ENCODE measurements at regions not wholly inside any gene's neighbourhood (a gene's known extent, or its start where the extent isn't known, plus 50 kb on each side); places are given as distances from the start of the nearest gene placed in this dataset.

DNA sequence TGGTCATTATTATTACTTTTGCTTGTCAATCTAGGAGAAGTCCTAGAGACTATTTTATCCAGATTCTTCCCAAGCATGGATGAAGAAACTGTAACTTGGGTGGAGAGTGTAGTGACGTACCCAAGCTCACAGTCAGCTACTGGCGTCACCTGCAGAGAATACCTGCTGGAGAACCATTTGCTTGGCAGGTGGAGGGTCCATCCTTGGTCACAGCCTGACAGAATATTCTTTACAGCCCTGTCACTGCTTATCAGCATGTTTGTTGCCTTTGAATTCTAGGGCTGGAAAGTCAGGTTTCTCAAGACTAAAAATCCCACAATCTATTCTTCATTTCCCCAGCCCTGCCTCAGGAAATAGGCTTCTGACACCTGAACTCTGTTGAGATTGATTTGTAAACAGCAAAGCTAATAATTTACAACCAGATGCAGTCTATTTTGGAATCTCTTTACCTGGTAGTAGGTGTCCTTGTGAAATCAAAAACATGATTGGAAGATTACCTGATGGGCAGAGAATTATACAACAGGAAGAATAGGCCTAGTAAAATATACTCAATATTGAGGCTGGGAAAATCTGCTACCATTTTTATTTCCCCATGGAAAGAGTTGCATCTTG is 100.4 kb upstream of the ZNF644 start:
- Histone ChIP-seq H3K27ac (ENCODE audit: low read depth, low read length) (no peak overlapping the region), H4K20me1 (ENCODE audit: insufficient read depth) (no peaks in the 10 kb centered on the region), H3K79me2 (ENCODE audit: insufficient read depth, low read length) (no peaks in the 10 kb centered on the region), H3K36me3 (ENCODE audit: control insufficient read depth in 1 of 2, insufficient read depth in 2 of 2, low read length in 2 of 2) (no peaks in the 10 kb centered on the region), H3K9ac (ENCODE audit: low read length) (no peak overlapping the region), H3K9me2 (ENCODE audit: insufficient read depth) (no peaks in the 10 kb centered on the region), H3K4me3 (replicated peaks in 1 of 2; ENCODE audit: low read depth in 1 of 2, low read length in 2 of 2) (no peak overlapping the region), H3K4me2 (ENCODE audit: low read length) (no peak overlapping the region), H2AFZ (ENCODE audit: low read depth, low read length, poor library complexity, severe bottlenecking) (no peak overlapping the region), H3K9me3 (ENCODE audit: control insufficient read depth in 1 of 2, insufficient read depth in 1 of 2, low read depth in 1 of 2, low read length in 2 of 2) (no peaks in the 10 kb centered on the region), H3K4me1 (ENCODE audit: control insufficient read depth in 1 of 2, insufficient read depth in 2 of 2, low read length in 2 of 2) (no peaks in the 10 kb centered on the region), H3K27me3 (ENCODE audit: insufficient read depth, low read length) (no peaks in the 10 kb centered on the region)
- ChIA-PET POLR2A (no interaction called here), CTCF (no interaction called here), RAD21 (ENCODE audit: low non-redundant PET in 1 of 2, low total read pairs in 2 of 2, uncharacterized antibody in 2 of 2, unreplicated experiment in 2 of 2) (no interaction called here)
- no peak for ATAC-seq
- no peak for DNase-seq (ENCODE audit: low read depth, low spot score)
- intact Hi-C loops (cut with micrococcal nuclease), result no loop called here
- BruUV-seq (replicated peaks), result no TSS peak
- TF ChIP-seq CEBPB (IDR thresholded peaks at IDR 0.05; ENCODE audit: low read depth), result no peak
- no peak for TF ChIP-seq REST (IDR thresholded peaks at IDR 0.05; ENCODE audit: low read depth)

DNA sequence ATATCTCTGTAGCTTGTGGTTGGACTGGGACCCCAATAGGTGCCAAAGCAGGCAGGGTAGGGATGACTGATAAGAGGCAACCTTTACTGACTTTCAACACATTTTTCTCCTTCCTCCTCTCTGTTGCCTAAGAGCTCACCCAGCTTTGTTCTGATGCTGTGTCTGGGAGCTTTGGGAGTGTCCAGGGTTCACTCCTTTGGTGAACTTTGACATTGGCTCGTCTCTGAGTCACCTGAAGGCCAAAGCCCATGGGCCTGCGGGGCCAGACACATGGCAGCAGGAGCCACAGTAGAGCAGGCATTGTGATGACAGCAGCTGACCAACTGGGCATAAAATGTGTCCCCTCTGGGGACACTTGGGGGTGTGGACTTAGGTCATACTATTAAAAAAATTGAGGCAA is 99.5 kb upstream of the ZNF644 start:
- Histone ChIP-seq H3K9me3 (ENCODE audit: control insufficient read depth in 1 of 2, insufficient read depth in 1 of 2, low read depth in 1 of 2, low read length in 2 of 2) (no peaks in the 10 kb centered on the region), H3K9me2 (ENCODE audit: insufficient read depth) (no peaks in the 10 kb centered on the region), H3K4me2 (ENCODE audit: low read length) (no peak overlapping the region), H3K4me3 (replicated peaks in 1 of 2; ENCODE audit: low read depth in 1 of 2, low read length in 2 of 2) (no peak overlapping the region), H3K9ac (ENCODE audit: low read length) (no peak overlapping the region), H3K36me3 (ENCODE audit: control insufficient read depth in 1 of 2, insufficient read depth in 2 of 2, low read length in 2 of 2) (no peaks in the 10 kb centered on the region), H3K27ac (ENCODE audit: low read depth, low read length) (no peak overlapping the region), H3K79me2 (ENCODE audit: insufficient read depth, low read length) (no peaks in the 10 kb centered on the region), H3K27me3 (ENCODE audit: insufficient read depth, low read length) (no peaks in the 10 kb centered on the region), H3K4me1 (ENCODE audit: control insufficient read depth in 1 of 2, insufficient read depth in 2 of 2, low read length in 2 of 2) (no peaks in the 10 kb centered on the region), H2AFZ (ENCODE audit: low read depth, low read length, poor library complexity, severe bottlenecking) (no peak overlapping the region), H4K20me1 (ENCODE audit: insufficient read depth) (no peaks in the 10 kb centered on the region)
- ChIA-PET RAD21 (ENCODE audit: low non-redundant PET in 1 of 2, low total read pairs in 2 of 2, uncharacterized antibody in 2 of 2, unreplicated experiment in 2 of 2) (no interaction called here), CTCF (no interaction called here), POLR2A (no interaction called here)
- ATAC-seq (no peak), DNase-seq (ENCODE audit: low read depth, low spot score) (no peak)
- intact Hi-C loops (cut with micrococcal nuclease), result no loop called here
- BruUV-seq (replicated peaks), result no TSS peak
- TF ChIP-seq SIN3A (IDR thresholded peaks at IDR 0.05; ENCODE audit: low read depth) (no peak), FOSL1 (IDR thresholded peaks at IDR 0.05; ENCODE audit: low read depth) (no peak), POLR2A (IDR thresholded peaks at IDR 0.05; ENCODE audit: borderline replicate concordance, extremely low read depth, insufficient read depth, insufficient read length) (no peak), CBX3 (IDR thresholded peaks at IDR 0.05; ENCODE audit: low read depth) (no peak), EGR1 (IDR thresholded peaks at IDR 0.05; ENCODE audit: low read depth) (no peak), ZNF274 (IDR thresholded peaks at IDR 0.05; ENCODE audit: low read depth, low read length) (no peak), JUND (IDR thresholded peaks at IDR 0.05) (no peak), CTCF (IDR thresholded peaks at IDR 0.05 in 2 of 3, conservative IDR thresholded peaks at IDR 0.05 in 1 of 3; ENCODE audit: borderline replicate concordance in 1 of 3, insufficient read depth in 1 of 3, low read depth in 2 of 3, low read length in 2 of 3) (no peak), EZH2phosphoT487 (IDR thresholded peaks at IDR 0.05; ENCODE audit: borderline replicate concordance) (no peak), ZFX (IDR thresholded peaks at IDR 0.05) (no peak), REST (IDR thresholded peaks at IDR 0.05; ENCODE audit: low read depth) (no peak), SP1 (IDR thresholded peaks at IDR 0.05; ENCODE audit: low read depth) (no peak)
